Ecto neural progenitor cell (in vitro differentiated cells): ENCODE measurements at regions not wholly inside any gene's neighbourhood (a gene's known extent, or its start where the extent isn't known, plus 50 kb on each side); places are given as distances from the start of the nearest gene placed in this dataset.
A peak's percentile ranks its signal among the peaks of the same experiment; 100 is the strongest.

Experiments used
- DNase-seq: peaks from one replicate; pipeline ENCODE4 v3.0.0-alpha.2; 2018; ENCODE audit warnings: low spot score

GRCh38 chrX:109843963-109844751 is 111.1 kb upstream of the ACSL4 start:
- DNase-seq, result no peak

- DNase-seq, result no peak
These were observed 111.9 kb upstream of the ACSL4 start for GRCh38 chrX:109844986-109845385.

- no peak for DNase-seq
These were observed 112.9 kb upstream of the ACSL4 start for GRCh38 chrX:109845996-109846395.

- no peak for DNase-seq
These were observed 114.5 kb upstream of the ACSL4 start for GRCh38 chrX:109847257-109848187.

GRCh38 chrX:109848461-109849050 is 115.5 kb upstream of the ACSL4 start:
- DNase-seq, result peak; percentile 78

- no peak for DNase-seq
These were observed 121.0 kb upstream of the ACSL4 start for GRCh38 chrX:109854096-109854495.

- no peak for DNase-seq
These were observed 122.4 kb upstream of the ACSL4 start for GRCh38 chrX:109855501-109855900.

- DNase-seq, result no peak
These were observed 123.9 kb upstream of the ACSL4 start for GRCh38 chrX:109856974-109857373.

GRCh38 chrX:109857584-109858228 is 124.6 kb upstream of the ACSL4 start:
- no peak for DNase-seq

GRCh38 chrX:109858602-109859341 is 125.7 kb upstream of the ACSL4 start:
- no peak for DNase-seq

GRCh38 chrX:109859651-109860050 is 126.6 kb upstream of the ACSL4 start:
- no peak for DNase-seq

GRCh38 chrX:109862433-109862832 is 129.4 kb upstream of the ACSL4 start:
- DNase-seq, result no peak

- DNase-seq, result no peak
These were observed 130.8 kb upstream of the ACSL4 start for GRCh38 chrX:109863811-109864210.

GRCh38 chrX:109871121-109871888 is 131.6 kb upstream of the TMEM164 start:
- no peak for DNase-seq

- DNase-seq, result no peak
These were observed 130.7 kb upstream of the TMEM164 start for GRCh38 chrX:109872021-109872732.

- DNase-seq, result no peak
These were observed 129.3 kb upstream of the TMEM164 start for GRCh38 chrX:109873574-109873973.

GRCh38 chrX:109873983-109874382 is 128.9 kb upstream of the TMEM164 start:
- DNase-seq, result no peak

GRCh38 chrX:109874548-109874947 is 128.4 kb upstream of the TMEM164 start:
- DNase-seq, result no peak

- DNase-seq, result no peak
These were observed 127.1 kb upstream of the TMEM164 start for GRCh38 chrX:109875831-109876230.

- no peak for DNase-seq
These were observed 124.7 kb upstream of the TMEM164 start for GRCh38 chrX:109878236-109878635.
